Cardiac fibroblast (primary cell): ENCODE measurements at regions not wholly inside any gene's neighbourhood (a gene's known extent, or its start where the extent isn't known, plus 50 kb on each side); places are given as distances from the start of the nearest gene placed in this dataset.
"Not testable (repeated sequence)": the region's sequence is repeated elsewhere in the genome, so short reads cannot be mapped to it uniquely, and the experiment has no call there.

Experiments used
- DNase-seq, 2 donors: peaks; one replicate each; pipeline versions ENCODE4 v3.0.0 to v3.0.0-alpha.2; 2010; ENCODE audit warnings: low read depth in 2 of 2
- H3K4me3 ChIP-seq, 2 donors: replicated peaks in 1 of 2; 1 replicate in 1 of 2; 2 replicates in 1 of 2; pipeline ENCODE4 v1.5.1; 2011; ENCODE audit warnings: low read depth in 2 of 2, low read length in 2 of 2, mild to moderate bottlenecking in 2 of 2, moderate library complexity in 1 of 2
- TF ChIP-seq, protein P1 (sequence below): IDR thresholded peaks from one replicate; pipeline ENCODE4 v1.5.1; 2011; ENCODE audit warnings: low read depth, mild to moderate bottlenecking, low read length, inconsistent platforms

GRCh38 chr13:111664696-111665095 lies 344.3 kb downstream of the TEX29 start:
- TF ChIP-seq, protein P1, sequence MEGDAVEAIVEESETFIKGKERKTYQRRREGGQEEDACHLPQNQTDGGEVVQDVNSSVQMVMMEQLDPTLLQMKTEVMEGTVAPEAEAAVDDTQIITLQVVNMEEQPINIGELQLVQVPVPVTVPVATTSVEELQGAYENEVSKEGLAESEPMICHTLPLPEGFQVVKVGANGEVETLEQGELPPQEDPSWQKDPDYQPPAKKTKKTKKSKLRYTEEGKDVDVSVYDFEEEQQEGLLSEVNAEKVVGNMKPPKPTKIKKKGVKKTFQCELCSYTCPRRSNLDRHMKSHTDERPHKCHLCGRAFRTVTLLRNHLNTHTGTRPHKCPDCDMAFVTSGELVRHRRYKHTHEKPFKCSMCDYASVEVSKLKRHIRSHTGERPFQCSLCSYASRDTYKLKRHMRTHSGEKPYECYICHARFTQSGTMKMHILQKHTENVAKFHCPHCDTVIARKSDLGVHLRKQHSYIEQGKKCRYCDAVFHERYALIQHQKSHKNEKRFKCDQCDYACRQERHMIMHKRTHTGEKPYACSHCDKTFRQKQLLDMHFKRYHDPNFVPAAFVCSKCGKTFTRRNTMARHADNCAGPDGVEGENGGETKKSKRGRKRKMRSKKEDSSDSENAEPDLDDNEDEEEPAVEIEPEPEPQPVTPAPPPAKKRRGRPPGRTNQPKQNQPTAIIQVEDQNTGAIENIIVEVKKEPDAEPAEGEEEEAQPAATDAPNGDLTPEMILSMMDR, result no peak
- DNase-seq, result no peak
- H3K4me3 ChIP-seq, result no peak overlapping the region

DNA sequence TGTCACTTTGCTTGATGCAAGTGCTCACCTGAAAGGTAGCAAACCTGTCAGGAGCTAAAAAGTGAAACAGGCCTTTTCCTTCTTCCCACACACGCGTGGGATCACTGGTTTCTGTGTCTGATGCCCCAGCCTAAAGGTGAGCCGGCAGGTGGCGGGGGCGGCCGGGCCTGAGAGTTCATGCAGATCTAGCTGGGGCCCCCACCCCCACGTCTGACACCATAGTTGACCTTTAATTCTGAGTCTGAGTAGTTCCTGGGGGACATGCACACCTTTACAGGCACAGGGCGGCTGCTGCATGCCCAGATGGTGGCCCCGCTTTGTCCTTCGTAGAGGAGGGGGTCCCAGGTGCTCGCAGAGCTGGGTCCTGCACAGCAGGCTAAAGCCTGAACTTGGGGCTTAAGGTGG lies 345.3 kb downstream of the TEX29 start:
- TF ChIP-seq, protein P1, result no peak
- no peak for DNase-seq
- H3K4me3 ChIP-seq, result no peak overlapping the region

DNA sequence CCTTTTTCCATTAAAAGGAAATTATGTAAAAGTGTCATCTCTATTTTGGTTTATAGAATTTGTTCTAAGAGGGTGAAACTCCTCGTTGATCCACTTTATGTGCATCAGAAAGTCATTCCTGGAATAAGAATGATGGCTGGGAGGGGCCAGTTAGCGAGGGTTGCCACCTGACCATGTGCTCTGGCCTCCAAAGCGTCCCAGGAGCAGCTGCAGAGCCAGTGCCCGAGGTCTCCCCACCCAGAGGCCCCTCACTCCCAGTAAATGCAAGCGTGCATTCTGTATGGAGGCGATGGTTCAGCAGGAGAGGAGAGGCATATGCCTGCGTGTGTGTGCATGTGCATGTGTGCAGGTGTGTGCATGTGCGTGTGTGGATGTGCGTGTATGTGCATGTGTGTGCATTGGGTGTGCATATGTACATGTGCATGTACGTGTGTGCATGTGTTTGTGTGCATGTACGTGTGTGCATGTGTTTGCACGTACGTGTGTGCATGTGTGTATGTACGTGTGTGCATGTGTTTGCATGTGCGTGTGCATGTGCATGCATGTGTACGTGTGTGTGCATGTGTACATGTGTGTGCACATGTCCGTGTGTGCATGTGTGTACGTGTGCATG lies 345.8 kb downstream of the TEX29 start:
- DNase-seq, result no peak
- H3K4me3 ChIP-seq, result no peak overlapping the region
- TF ChIP-seq, protein P1, result no peak

GRCh38 chr13:111667757-111668156 lies 347.3 kb downstream of the TEX29 start:
- H3K4me3 ChIP-seq, result no peak overlapping the region
- DNase-seq, result no peak
- TF ChIP-seq, protein P1, result no peak

DNA sequence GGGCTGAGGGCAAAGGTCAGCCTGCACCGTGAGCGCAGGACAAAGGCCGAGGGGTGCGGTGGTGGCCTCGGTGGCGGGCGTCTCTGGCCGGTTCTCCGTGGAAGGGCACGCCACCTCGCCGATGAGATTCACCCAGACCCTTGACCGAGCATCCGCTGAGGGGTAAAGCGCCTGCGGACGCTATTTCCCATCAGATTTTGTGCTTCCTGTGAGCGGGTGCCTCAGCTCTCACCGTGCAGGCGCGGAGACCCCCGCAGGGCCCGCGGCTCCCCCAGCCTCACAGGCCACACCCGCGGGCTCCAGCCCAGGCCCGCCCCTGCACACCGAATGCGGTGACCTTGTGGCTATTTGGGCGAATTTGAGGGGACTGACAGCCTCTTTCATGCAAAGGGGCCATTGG lies 348.0 kb downstream of the TEX29 start:
- no peak for DNase-seq
- TF ChIP-seq, protein P1, result no peak
- H3K4me3 ChIP-seq, result no peak overlapping the region

DNA sequence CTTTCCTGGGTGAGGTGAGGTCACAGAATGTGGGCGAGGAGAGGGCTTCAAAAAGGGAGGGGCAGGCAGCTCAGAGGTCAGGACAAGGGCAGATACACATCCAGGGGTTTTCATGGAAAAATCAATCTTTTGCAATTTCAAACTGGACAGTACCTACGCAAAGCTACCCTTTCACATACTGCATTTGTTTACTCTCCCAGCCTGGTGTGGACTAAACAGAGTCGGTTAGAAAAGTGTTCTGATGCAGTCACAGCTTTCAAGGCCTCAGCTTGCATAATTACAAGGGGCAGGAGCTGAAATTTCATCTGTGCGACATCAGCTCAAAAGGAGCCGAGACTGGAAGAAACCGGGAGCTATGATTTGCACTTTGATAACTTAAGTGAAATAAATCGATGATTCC lies 351.8 kb downstream of the TEX29 start:
- not testable (repeated sequence) for DNase-seq, H3K4me3 ChIP-seq

DNA sequence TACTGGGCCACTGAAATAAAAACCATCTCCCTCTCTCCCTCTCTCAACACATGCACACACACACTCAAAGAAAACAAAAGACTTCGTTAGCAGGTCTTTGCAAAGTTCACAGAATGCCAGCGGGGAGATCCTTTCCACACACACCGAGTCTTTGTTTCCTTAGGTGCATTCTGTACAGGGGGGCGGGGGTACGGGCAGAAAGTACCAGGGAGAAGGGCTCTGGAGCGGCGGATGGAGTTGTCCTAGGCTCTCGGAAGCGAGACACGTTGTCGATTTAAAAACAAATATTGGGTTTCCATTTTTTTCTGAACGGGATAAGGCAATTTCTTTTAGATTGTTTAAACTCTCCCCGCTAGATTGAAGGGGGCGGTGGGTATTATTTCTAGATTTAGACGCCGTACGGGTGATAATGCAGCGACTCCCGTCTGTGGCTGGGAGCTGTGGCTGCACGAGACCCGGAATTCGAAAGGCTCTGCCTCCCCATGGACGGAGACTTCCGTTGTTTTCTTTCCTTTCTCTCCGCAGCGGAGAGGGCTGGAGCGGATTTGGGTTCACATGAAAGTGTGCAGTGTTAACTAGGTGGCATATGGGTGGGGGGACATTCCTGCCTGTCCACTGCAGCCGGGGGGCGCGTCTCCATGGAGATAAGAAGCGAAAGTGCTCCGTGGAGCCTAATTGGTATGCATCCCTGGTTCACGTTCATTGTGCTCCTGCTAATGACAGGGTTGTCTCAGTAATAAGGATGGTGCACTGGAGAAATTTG lies 357.9 kb downstream of the TEX29 start:
- not testable (repeated sequence) for H3K4me3 ChIP-seq, DNase-seq

DNA sequence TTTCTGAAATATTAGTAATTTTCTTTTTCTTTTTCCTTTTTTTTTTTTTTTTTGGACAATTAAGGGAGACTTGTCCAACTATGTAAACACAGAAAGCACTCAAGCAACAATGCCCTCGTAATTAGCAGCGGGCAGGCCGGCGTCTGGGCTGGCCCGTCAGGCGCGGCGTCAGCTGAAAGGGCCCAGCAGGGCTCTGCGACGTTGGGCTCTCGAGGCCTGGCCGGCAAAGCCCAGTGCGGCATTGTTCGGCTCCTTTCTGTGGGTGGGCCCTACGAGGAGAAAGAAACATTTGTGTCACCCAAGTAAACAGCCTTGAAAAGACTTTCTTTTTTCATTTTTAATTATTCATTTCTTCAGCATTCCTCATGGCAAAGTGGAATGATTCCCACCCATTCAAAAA lies 359.2 kb downstream of the TEX29 start:
- not testable (repeated sequence) for DNase-seq, H3K4me3 ChIP-seq

- not testable (repeated sequence) for H3K4me3 ChIP-seq, DNase-seq
These were observed 359.7 kb downstream of the TEX29 start for GRCh38 chr13:111680100-111680499.

GRCh38 chr13:111692028-111692427 lies 371.6 kb downstream of the TEX29 start:
- DNase-seq, result not testable (repeated sequence)

DNA sequence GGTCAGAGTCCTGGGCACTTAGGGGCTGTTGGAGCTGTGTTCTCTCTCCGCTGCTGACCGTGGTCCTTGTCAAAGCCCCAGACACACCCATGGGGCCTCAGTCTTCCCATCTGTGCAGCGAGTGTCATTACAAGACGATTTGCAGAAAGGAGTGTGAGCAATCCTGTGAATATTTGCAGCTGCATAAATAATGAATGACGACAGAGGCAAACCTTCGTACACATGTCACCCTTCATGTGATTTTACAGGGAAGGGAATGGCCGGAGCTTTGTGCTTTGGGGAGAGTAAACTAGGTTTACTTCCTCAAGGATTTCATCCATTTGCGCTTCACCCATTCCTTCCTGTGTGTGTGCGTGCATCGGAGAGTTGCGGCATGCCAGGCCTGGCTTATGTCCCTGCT lies 370.8 kb upstream of the SOX1 start:
- not testable (repeated sequence) for DNase-seq

More at GRCh38 chr13:111692028-111692427, 371.6 kb downstream of the TEX29 start:
- H3K4me3 ChIP-seq, result not testable (repeated sequence)

GRCh38 chr13:111702059-111702458 lies 364.9 kb upstream of the SOX1 start:
- DNase-seq, H3K4me3 ChIP-seq: not testable (repeated sequence)

More for the DNA sequence above, 370.8 kb upstream of the SOX1 start:
- not testable (repeated sequence) for H3K4me3 ChIP-seq
